B cell (primary cell): ENCODE measurements at regions not wholly inside any gene's neighbourhood (a gene's known extent, or its start where the extent isn't known, plus 50 kb on each side); places are given as distances from the start of the nearest gene placed in this dataset.

Source experiments
- ATAC-seq: fragments of 200-7000 bp; cut with Tn5 transposase; one replicate; pipeline ENCODE4 v1.10.0; 2021; ENCODE audit warnings: low read depth, mild to moderate bottlenecking, moderate number of reproducible peaks, moderate library complexity
- CTCF ChIA-PET: fragments of 350-600 bp; sonication (Branson Sonifier 250); formaldehyde crosslinking; loops from one replicate; lab custom pipeline; 2021; ENCODE audit warnings: antibody characterized with exemption, inconsistent platforms; lab: Charles Lee
- POLR2A ChIA-PET: fragments of 350-600 bp; sonication (Branson Sonifier 250); formaldehyde crosslinking; loops from one replicate; lab custom pipeline; 2021; ENCODE audit warnings: antibody characterized with exemption; lab: Charles Lee
- DNase-seq: peaks from one replicate; pipeline ENCODE4 v3.0.0; 2013
- H2AFZ ChIP-seq: 2 replicates; pipeline ENCODE4 v1.6.1; 2012; ENCODE audit warnings: mild to moderate bottlenecking, low read depth, low read length; ENCODE audit not compliant: insufficient read depth, poor library complexity, severe bottlenecking
- H3K27ac ChIP-seq, 2 donors: 1 replicate in 1 of 2; 2 replicates in 1 of 2; pipeline ENCODE4 v1.5.1; 2012 to 2013; ENCODE audit warnings: low read length in 2 of 2, mild to moderate bottlenecking in 2 of 2, moderate library complexity in 1 of 2
- H3K27me3 ChIP-seq, 4 experiments: fragments of 200-600 bp in 1 of 4; sonication (generic) in 1 of 4; replicated peaks in 1 of 4; 1 replicate in 2 of 4; 2 replicates in 2 of 4; pipeline versions ENCODE4 v1.6.1 to v1.7.0; 2013 to 2016; ENCODE audit warnings: low read length in 3 of 4, mild to moderate bottlenecking in 2 of 4, mixed read lengths in 1 of 4, moderate library complexity in 1 of 4; ENCODE audit not compliant: insufficient read depth in 4 of 4, control insufficient read depth in 3 of 4; ENCODE audit errors: control extremely low read depth in 1 of 4
- H3K36me3 ChIP-seq, 2 experiments: replicated peaks in 1 of 2; 1 replicate in 1 of 2; 2 replicates in 1 of 2; pipeline versions ENCODE4 v1.6.1 to v1.7.1; 2013; ENCODE audit warnings: low read length in 1 of 2; ENCODE audit not compliant: insufficient read depth in 2 of 2, control insufficient read depth in 1 of 2; ENCODE audit errors: control extremely low read depth in 1 of 2, extremely low read depth in 1 of 2
- H3K4me1 ChIP-seq, 2 donors: fragments of 200-600 bp in 1 of 2; sonication (generic) in 1 of 2; 1 replicate in 1 of 2; 2 replicates in 1 of 2; pipeline versions ENCODE4 v1.5.1 to v1.6.1; 2013 to 2017; ENCODE audit warnings: low read length in 2 of 2; ENCODE audit not compliant: control insufficient read depth in 2 of 2, insufficient read depth in 2 of 2
- H3K4me2 ChIP-seq: replicated peaks from 2 replicates; pipeline ENCODE3; 2012; ENCODE audit warnings: mild to moderate bottlenecking, low read depth, low read length; ENCODE audit not compliant: poor library complexity, severe bottlenecking
- H3K4me3 ChIP-seq, 5 experiments: fragments of 200-600 bp in 1 of 5; sonication (generic) in 1 of 5; 1 replicate in 3 of 5; 2 replicates in 2 of 5; pipeline versions ENCODE4 v1.5.1 to v1.7.0; 2011 to 2016; ENCODE audit warnings: low read length in 4 of 5, mild to moderate bottlenecking in 4 of 5, low read depth in 2 of 5, control low read depth in 1 of 5, moderate library complexity in 1 of 5; ENCODE audit not compliant: insufficient read depth in 1 of 5; ENCODE audit errors: control extremely low read depth in 1 of 5, extremely low read depth in 1 of 5
- H3K79me2 ChIP-seq: fragments of 200-600 bp; sonication (generic); one replicate; pipeline ENCODE4 v1.6.0; 2016; ENCODE audit warnings: low read length; ENCODE audit not compliant: control insufficient read depth, insufficient read depth
- H3K9ac ChIP-seq: fragments of 200-600 bp; sonication (generic); 2 replicates; pipeline ENCODE4 v1.6.1; 2017; ENCODE audit warnings: mild to moderate bottlenecking, low read length, moderate library complexity
- H3K9me3 ChIP-seq, 3 donors: one replicate each; pipeline versions ENCODE4 v1.6.1 to v1.7.1; 2013; ENCODE audit warnings: low read length in 2 of 3; ENCODE audit not compliant: control insufficient read depth in 2 of 3, insufficient read depth in 1 of 3; ENCODE audit errors: control extremely low read depth in 1 of 3
- H4K20me1 ChIP-seq: 2 replicates; pipeline ENCODE4 v1.6.0; 2012; ENCODE audit warnings: mild to moderate bottlenecking, low read length; ENCODE audit not compliant: insufficient read depth, control insufficient read depth, poor library complexity, severe bottlenecking
- H3K27ac Mint-ChIP-seq: one replicate; pipeline ENCODE4 v1.8.0; 2021; ENCODE audit warnings: mixed read lengths
- H3K27me3 Mint-ChIP-seq: one replicate; pipeline ENCODE4 v1.8.0; 2021; ENCODE audit warnings: mixed read lengths
- H3K4me1 Mint-ChIP-seq: one replicate; pipeline ENCODE4 v1.8.0; 2021; ENCODE audit warnings: mixed read lengths
- H3K4me3 Mint-ChIP-seq: one replicate; pipeline ENCODE4 v1.8.0; 2021; ENCODE audit warnings: mixed read lengths
- H3K9me3 Mint-ChIP-seq: one replicate; pipeline ENCODE4 v1.8.0; 2022; ENCODE audit warnings: mixed read lengths; ENCODE audit not compliant: insufficient read depth
- CTCF ChIP-seq: fragments of 200-600 bp; IDR thresholded peaks from one replicate; pipeline ENCODE4 v1.8.0; 2022; ENCODE audit warnings: antibody characterized with exemption, mild to moderate bottlenecking
- EZH2 ChIP-seq: IDR thresholded peaks from 2 replicates; pipeline ENCODE4 v1.6.1; 2012; ENCODE audit warnings: borderline replicate concordance, low read depth, mild to moderate bottlenecking, moderate library complexity, low read length; ENCODE audit not compliant: insufficient read depth, poor library complexity, severe bottlenecking
- WGBS: methylation state at CpG from one replicate; pipeline ENCODE4 v1.1.5; 2013; ENCODE audit warnings: missing lambda C conversion rate; ENCODE audit not compliant: insufficient coverage; 5-methylcytosine and 5-hydroxymethylcytosine counted together
- intact Hi-C: fragments of 100-400 bp; cut with micrococcal nuclease; formaldehyde crosslinking; loops from one replicate; pipeline ENCODE4 v1.10.0; 2022

GRCh38 chr19:31168106-31168625 lies 181.1 kb downstream of the TSHZ3 start:
- DNase-seq (no peak), ATAC-seq (no peak)
- Histone ChIP-seq H4K20me1 (no peaks in the 10 kb centered on the region), H3K4me2 (no peak overlapping the region), H2AFZ (no peak overlapping the region), H3K36me3 (no peaks in the 10 kb centered on the region), H3K27ac (no peak overlapping the region), H3K4me1 (no peaks in the 10 kb centered on the region), H3K9me3 (peaks cover 0 to 20% (median 0%) of the 10 kb centered on the region in 3 donors), H3K9ac (no peak overlapping the region), H3K4me3 (no peak overlapping the region), H3K27me3 (peaks cover 0 to 3% (median 0%) of the 10 kb centered on the region in 4 experiments), H3K79me2 (no peaks in the 10 kb centered on the region)
- H3K9me3 Mint-ChIP-seq, result peaks cover 9% of the 10 kb centered on the region
- CTCF ChIA-PET, result no interaction called here
- no peak overlapping the region for H3K27ac Mint-ChIP-seq
- H3K27me3 Mint-ChIP-seq, result peaks cover 5% of the 10 kb centered on the region
- intact Hi-C loops, result no loop called here
- POLR2A ChIA-PET, result no interaction called here
- no peaks in the 10 kb centered on the region for H3K4me1 Mint-ChIP-seq
- WGBS, result 98% methylated on average over 6 of the region's 8 CpGs
- TF ChIP-seq EZH2, result no peak
- TF ChIP-seq CTCF, result no peak
- no peak overlapping the region for H3K4me3 Mint-ChIP-seq

GRCh38 chr19:31167690-31168089 lies 181.5 kb downstream of the TSHZ3 start:
- Mint-ChIP-seq H3K9me3 (peaks cover 9% of the 10 kb centered on the region), H3K4me1 (no peaks in the 10 kb centered on the region), H3K27me3 (peaks cover 5% of the 10 kb centered on the region), H3K27ac (no peak overlapping the region), H3K4me3 (no peak overlapping the region)
- DNase-seq (no peak), ATAC-seq (no peak)
- Histone ChIP-seq H3K27ac (no peak overlapping the region), H4K20me1 (no peaks in the 10 kb centered on the region), H2AFZ (no peak overlapping the region), H3K9ac (no peak overlapping the region), H3K79me2 (no peaks in the 10 kb centered on the region), H3K4me3 (no peak overlapping the region), H3K4me2 (no peak overlapping the region), H3K36me3 (no peaks in the 10 kb centered on the region), H3K4me1 (no peaks in the 10 kb centered on the region), H3K27me3 (peaks cover 0 to 3% (median 0%) of the 10 kb centered on the region in 4 experiments), H3K9me3 (peaks cover 0 to 20% (median 0%) of the 10 kb centered on the region in 3 donors)
- TF ChIP-seq CTCF (no peak), EZH2 (no peak)
- ChIA-PET CTCF (no interaction called here), POLR2A (no interaction called here)
- intact Hi-C loops, result no loop called here
- 3% methylated on average over 4 of the region's 8 CpGs for WGBS
